Stomach smooth muscle (tissue), 2 donors: ENCODE measurements at regions not wholly inside any gene's neighbourhood (a gene's known extent, or its start where the extent isn't known, plus 50 kb on each side); places are given as distances from the start of the nearest gene placed in this dataset.

ENCODE experiments used
- H3K27ac ChIP-seq: one replicate; pipeline ENCODE4 v1.7.0; 2013; ENCODE audit warnings: mild to moderate bottlenecking, low read length, inconsistent platforms
- H3K27me3 ChIP-seq, 2 donors: one replicate each; pipeline ENCODE4 v1.7.0; 2013; ENCODE audit warnings: low read length in 2 of 2; ENCODE audit not compliant: insufficient read depth in 2 of 2, control insufficient read depth in 1 of 2
- H3K36me3 ChIP-seq, 2 donors: one replicate each; pipeline ENCODE4 v1.7.0; 2013; ENCODE audit warnings: low read length in 2 of 2; ENCODE audit not compliant: control insufficient read depth in 2 of 2, insufficient read depth in 2 of 2
- H3K4me1 ChIP-seq: one replicate; pipeline ENCODE4 v1.7.0; 2013; ENCODE audit warnings: low read length; ENCODE audit not compliant: control insufficient read depth, insufficient read depth
- H3K4me3 ChIP-seq, 2 donors: one replicate each; pipeline ENCODE4 v1.7.0; 2013; ENCODE audit warnings: low read length in 2 of 2
- H3K9ac ChIP-seq, 2 donors: one replicate each; pipeline ENCODE4 v1.7.0; 2013; ENCODE audit warnings: low read length in 2 of 2, mild to moderate bottlenecking in 1 of 2
- H3K9me3 ChIP-seq, 2 donors: one replicate each; pipeline ENCODE4 v1.7.0; 2013; ENCODE audit warnings: low read length in 2 of 2; ENCODE audit not compliant: control insufficient read depth in 2 of 2
- donor health status: healthy.
- donor health status: Pancreatic carcinoma.

- no peaks in the 10 kb centered on the region for H3K27me3 ChIP-seq
- H3K9me3 ChIP-seq = no peaks in the 10 kb centered on the region
- H3K4me3 ChIP-seq = no peak overlapping the region
- no peaks in the 10 kb centered on the region for H3K4me1 ChIP-seq
- no peak overlapping the region for H3K9ac ChIP-seq
- H3K27ac ChIP-seq = no peak overlapping the region
- no peaks in the 10 kb centered on the region for H3K36me3 ChIP-seq
Measured at GRCh38 chr12:105949391-105949790, 189.4 kb downstream of the NUAK1 start.

- Histone ChIP-seq H3K27me3 (no peaks in the 10 kb centered on the region), H3K9ac (no peak overlapping the region), H3K9me3 (no peaks in the 10 kb centered on the region), H3K36me3 (no peaks in the 10 kb centered on the region), H3K4me3 (no peak overlapping the region), H3K4me1 (no peaks in the 10 kb centered on the region), H3K27ac (no peak overlapping the region)
Measured at GRCh38 chr12:105951732-105952131, 187.0 kb downstream of the NUAK1 start.

DNA sequence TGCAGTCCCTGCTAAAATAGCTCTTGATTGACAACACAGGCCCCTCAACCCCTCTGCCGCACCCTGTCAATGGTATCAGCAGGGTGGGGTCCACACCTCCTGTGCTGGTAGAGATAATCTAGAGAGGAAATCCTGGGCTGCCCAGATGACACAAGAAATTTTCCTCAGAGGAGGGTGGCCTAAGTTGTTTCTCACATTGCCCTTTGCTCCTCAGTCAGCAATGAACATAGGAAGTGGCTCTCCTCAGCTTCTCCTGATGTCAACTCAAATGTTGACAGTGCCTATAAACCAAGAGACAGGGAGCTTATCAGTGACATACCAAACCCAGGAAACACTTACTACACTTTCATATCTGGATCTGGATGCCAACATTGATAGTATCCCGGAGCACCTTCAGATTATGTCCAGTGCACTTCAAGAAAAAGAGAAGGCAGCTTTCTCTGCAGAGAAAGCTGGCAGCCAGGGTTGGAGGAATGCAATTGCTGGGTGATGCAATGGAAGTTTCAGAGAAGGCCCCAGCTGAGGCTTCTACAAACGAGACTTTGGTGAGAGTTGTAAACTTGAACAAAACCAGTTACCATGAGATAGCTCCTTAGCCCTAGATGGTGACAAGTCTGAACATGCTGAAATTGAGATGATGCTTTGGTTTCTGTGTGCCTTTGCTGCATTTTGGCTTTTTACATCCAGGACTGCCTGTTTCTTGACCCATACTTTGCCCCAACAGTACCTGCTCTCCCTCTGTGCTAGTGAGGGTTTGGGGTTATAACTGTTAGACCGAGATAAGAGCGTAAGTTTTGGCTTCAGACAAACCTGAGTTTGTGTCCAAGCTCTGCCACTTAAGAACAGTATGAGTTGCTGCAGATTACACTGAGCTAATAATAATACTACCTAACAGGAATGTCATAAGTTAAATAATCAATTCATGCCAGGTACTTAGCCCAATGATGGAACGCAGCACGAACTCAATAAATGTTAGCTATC is 183.5 kb downstream of the NUAK1 start:
- Histone ChIP-seq H3K27me3 (no peaks in the 10 kb centered on the region), H3K4me3 (no peak overlapping the region), H3K4me1 (no peaks in the 10 kb centered on the region), H3K9ac (no peak overlapping the region), H3K9me3 (no peaks in the 10 kb centered on the region), H3K36me3 (no peaks in the 10 kb centered on the region), H3K27ac (no peak overlapping the region)

DNA sequence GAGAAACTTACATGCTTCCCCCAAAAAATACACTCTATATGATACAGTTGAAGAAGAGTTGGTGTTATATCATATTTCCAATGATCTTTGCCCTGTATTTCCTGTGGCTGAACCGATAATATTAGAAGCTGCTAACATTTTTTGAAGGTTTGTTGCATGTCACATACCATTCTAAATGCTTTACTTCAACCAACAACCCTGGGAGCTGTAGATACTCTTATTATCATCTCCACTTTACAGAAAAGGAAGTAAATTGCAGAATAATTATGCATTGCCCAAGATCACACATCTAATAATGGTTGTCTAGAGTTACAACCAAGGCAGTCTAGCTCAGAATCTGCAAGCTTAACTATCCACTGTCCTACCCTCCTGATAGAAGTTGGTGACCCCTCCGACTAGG is 182.8 kb downstream of the NUAK1 start:
- Histone ChIP-seq H3K4me1 (no peaks in the 10 kb centered on the region), H3K36me3 (no peaks in the 10 kb centered on the region), H3K27ac (no peak overlapping the region), H3K9me3 (no peaks in the 10 kb centered on the region), H3K27me3 (no peaks in the 10 kb centered on the region), H3K4me3 (no peak overlapping the region), H3K9ac (no peak overlapping the region)

GRCh38 chr12:105956662-105957457 is 181.9 kb downstream of the NUAK1 start:
- Histone ChIP-seq H3K4me1 (no peaks in the 10 kb centered on the region), H3K27ac (no peak overlapping the region), H3K4me3 (no peak overlapping the region), H3K9me3 (no peaks in the 10 kb centered on the region), H3K36me3 (no peaks in the 10 kb centered on the region), H3K27me3 (no peaks in the 10 kb centered on the region), H3K9ac (no peak overlapping the region)

DNA sequence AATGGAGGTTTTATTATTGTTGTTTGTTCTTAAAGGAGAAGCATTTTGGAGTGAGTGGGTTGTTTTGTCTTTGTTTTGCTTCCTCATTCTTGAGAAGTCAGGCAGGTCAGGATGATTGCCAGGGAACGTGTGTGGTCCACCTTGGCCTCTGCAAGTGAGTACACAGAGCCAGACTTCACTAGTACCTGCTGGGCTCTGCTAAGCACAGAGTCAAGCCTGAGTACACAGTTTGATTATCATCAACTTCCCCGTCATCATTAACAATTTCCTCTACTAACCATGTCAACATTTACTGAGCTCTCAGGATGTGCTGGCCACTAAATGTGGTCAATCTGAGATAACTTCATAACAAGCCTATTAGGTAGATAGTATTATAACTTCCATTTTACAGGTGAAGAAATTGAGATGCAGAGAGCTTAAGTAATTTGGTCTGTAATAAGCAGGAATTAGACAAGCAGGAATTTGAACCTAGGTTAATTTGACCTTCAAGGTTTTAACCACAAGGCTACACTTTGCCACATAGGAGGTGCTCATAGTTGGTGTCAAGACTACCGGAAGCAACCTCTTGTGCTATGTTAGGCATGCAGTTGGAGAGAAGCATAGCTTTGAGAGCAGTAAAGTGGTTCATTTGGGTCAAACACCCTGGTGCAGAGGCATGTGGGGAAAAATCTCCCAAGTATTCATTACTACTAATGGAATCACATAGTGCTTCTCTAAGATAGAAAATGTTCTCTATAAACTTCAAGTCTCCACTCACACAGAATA is 178.3 kb downstream of the NUAK1 start:
- H3K4me3 ChIP-seq = no peak overlapping the region
- no peaks in the 10 kb centered on the region for H3K27me3 ChIP-seq
- no peak overlapping the region for H3K27ac ChIP-seq
- peaks cover 0 to 2% of the 10 kb centered on the region in 2 donors for H3K9me3 ChIP-seq
- H3K9ac ChIP-seq = no peak overlapping the region
- H3K36me3 ChIP-seq = no peaks in the 10 kb centered on the region
- no peaks in the 10 kb centered on the region for H3K4me1 ChIP-seq

GRCh38 chr12:105961821-105962671 is 176.7 kb downstream of the NUAK1 start:
- Histone ChIP-seq H3K27ac (no peak overlapping the region), H3K4me3 (no peak overlapping the region), H3K9ac (no peak overlapping the region), H3K27me3 (no peaks in the 10 kb centered on the region), H3K9me3 (peaks cover 0 to 2% of the 10 kb centered on the region in 2 donors), H3K4me1 (no peaks in the 10 kb centered on the region), H3K36me3 (no peaks in the 10 kb centered on the region)

DNA sequence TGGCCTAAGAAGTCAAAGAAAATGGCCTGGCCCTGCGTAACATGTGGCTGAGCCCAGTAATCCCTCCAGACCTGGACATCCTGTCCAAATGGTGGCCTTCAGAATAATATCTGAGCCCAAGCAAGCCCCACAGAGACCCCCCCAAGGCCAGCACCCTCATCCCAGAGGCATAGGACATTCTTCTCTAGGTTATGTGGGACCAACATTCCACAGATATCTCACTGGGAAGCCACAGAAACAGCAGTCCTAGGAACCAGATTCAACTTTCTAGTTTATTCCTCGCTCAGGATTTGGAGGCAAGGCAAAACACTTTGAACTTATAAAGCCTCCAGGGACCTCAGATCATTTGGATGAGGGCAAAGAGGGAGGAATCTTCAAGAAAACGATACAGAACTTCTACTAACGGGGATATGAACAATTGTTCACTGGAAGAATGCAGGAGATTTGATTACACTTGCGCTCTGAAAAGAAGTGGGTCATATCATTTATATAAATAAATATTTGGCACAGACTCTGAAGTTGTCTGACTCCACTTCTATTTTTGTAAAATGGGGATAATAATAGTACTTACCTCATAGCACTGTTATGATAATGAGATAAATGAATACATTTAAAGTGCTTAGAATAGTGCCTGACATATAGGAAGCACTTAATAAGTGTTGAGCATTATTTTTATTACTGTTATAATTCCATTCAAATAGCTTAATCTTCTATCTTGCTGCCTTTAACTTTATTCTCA is 171.5 kb downstream of the NUAK1 start:
- peaks cover 0 to 2% of the 10 kb centered on the region in 2 donors for H3K9me3 ChIP-seq
- H3K27ac ChIP-seq = no peak overlapping the region
- no peaks in the 10 kb centered on the region for H3K36me3 ChIP-seq
- H3K4me3 ChIP-seq = no peak overlapping the region
- no peak overlapping the region for H3K9ac ChIP-seq
- H3K4me1 ChIP-seq = no peaks in the 10 kb centered on the region
- no peaks in the 10 kb centered on the region for H3K27me3 ChIP-seq

GRCh38 chr12:105968025-105968424 is 170.7 kb downstream of the NUAK1 start:
- H3K9ac ChIP-seq = no peak overlapping the region
- H3K36me3 ChIP-seq = no peaks in the 10 kb centered on the region
- H3K9me3 ChIP-seq = peaks cover 0 to 2% of the 10 kb centered on the region in 2 donors
- H3K4me1 ChIP-seq = no peaks in the 10 kb centered on the region
- no peak overlapping the region for H3K27ac ChIP-seq
- H3K4me3 ChIP-seq = no peak overlapping the region
- H3K27me3 ChIP-seq = no peaks in the 10 kb centered on the region
